ENCODE measurements at regions not wholly inside any gene's neighbourhood (a gene's known extent, or its start where the extent isn't known, plus 50 kb on each side); places are given as distances from the start of the nearest gene placed in this dataset.

DNA sequence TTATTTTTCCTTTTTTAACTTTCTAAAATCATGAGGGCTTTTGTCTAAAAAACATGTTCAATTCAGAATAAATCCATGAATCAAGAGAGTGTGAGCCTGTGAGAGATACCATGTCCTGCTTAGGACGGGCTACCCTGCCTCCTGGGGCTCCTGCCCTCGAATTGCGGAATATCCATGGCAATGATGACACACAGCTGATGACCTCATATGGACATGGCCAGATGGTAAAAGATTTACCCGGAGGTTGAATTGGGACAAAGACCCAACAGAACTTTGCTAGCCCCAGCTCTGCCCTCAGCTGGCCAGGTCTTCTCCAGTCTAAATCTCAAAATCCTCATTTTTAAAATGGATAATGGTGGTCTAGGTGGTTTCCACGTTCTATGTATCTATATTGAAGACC, 538.1 kb upstream of the API5 start:
- TF ChIP-seq POLR2AphosphoS5 (IDR thresholded peaks at IDR 0.05) = no peak
- no peak for TF ChIP-seq CTCF (IDR thresholded peaks at IDR 0.05)
- no peak for TF ChIP-seq POLR2A (IDR thresholded peaks at IDR 0.05)
